OCI-LY7 (cell line): ENCODE measurements at regions not wholly inside any gene's neighbourhood (a gene's known extent, or its start where the extent isn't known, plus 50 kb on each side); places are given as distances from the start of the nearest gene placed in this dataset.

Experiments used
- BruUV-seq: library from RNA; stranded (reverse); fragments of 400-500 nt; replicated peaks from 2 replicates; lab custom pipeline; 2021; lab: Mats Ljungman, UMichigan
- CTCF ChIA-PET: fragments of 300-600 bp; sonication (Branson Sonifier 250); formaldehyde crosslinking; loops from one replicate; lab custom pipeline; 2022; ENCODE audit warnings: antibody characterized with exemption; ENCODE audit not compliant: unreplicated experiment; lab: Charles Lee
- POLR2A ChIA-PET: fragments of 300-600 bp; sonication (Branson Sonifier 250); formaldehyde crosslinking; loops from one replicate; lab custom pipeline; 2022; ENCODE audit warnings: antibody characterized with exemption; lab: Charles Lee
- DNase-seq: peaks from one replicate; pipeline ENCODE4 v3.0.0-alpha.2; 2015; ENCODE audit warnings: low spot score
- H2AFZ ChIP-seq: fragments of 200-600 bp; sonication (generic), shearing (Covaris generic); 2 replicates; pipeline ENCODE4 v1.6.1; 2014; ENCODE audit warnings: mild to moderate bottlenecking, antibody characterized with exemption, low read length, moderate library complexity
- H3K27ac ChIP-seq: fragments of 200-600 bp; sonication (generic); 2 replicates; pipeline ENCODE4 v1.5.1; 2014; ENCODE audit warnings: mixed run types, low read depth, mild to moderate bottlenecking, moderate library complexity, low read length, inconsistent platforms; ENCODE audit not compliant: poor library complexity, severe bottlenecking
- H3K36me3 ChIP-seq: fragments of 200-600 bp; sonication (generic); 2 replicates; pipeline ENCODE4 v1.6.1; 2014; ENCODE audit warnings: mild to moderate bottlenecking, antibody characterized with exemption, low read length, moderate library complexity, mixed read lengths; ENCODE audit not compliant: insufficient read depth
- H3K4me1 ChIP-seq: fragments of 200-600 bp; sonication (generic); 2 replicates; pipeline ENCODE4 v1.5.1; 2014; ENCODE audit warnings: mild to moderate bottlenecking, low read length; ENCODE audit not compliant: insufficient read depth, poor library complexity, severe bottlenecking
- H3K4me2 ChIP-seq: fragments of 200-600 bp; sonication (generic); 2 replicates; pipeline ENCODE4 v1.6.1; 2014; ENCODE audit warnings: mild to moderate bottlenecking, low read length
- H3K4me3 ChIP-seq: fragments of 200-600 bp; sonication (generic); 2 replicates; pipeline ENCODE4 v1.5.1; 2014; ENCODE audit warnings: mild to moderate bottlenecking, low read depth, low read length; ENCODE audit not compliant: poor library complexity, severe bottlenecking
- H3K79me2 ChIP-seq: fragments of 200-600 bp; sonication (generic); 2 replicates; pipeline ENCODE4 v1.6.1; 2016; ENCODE audit warnings: low read depth, mild to moderate bottlenecking, low read length, moderate library complexity, mixed read lengths; ENCODE audit not compliant: insufficient read depth
- H3K9me2 ChIP-seq: fragments of 200-600 bp; sonication (generic); 2 replicates; pipeline ENCODE4 v1.6.1; 2016; ENCODE audit warnings: mild to moderate bottlenecking, low read length, mixed read lengths; ENCODE audit not compliant: insufficient read depth
- H3K9me3 ChIP-seq: fragments of 200-600 bp; sonication (generic); 2 replicates; pipeline ENCODE4 v1.6.1; 2014; ENCODE audit warnings: mild to moderate bottlenecking, mixed run types, low read length, mixed read lengths
- H4K20me1 ChIP-seq: fragments of 200-600 bp; sonication (generic); 2 replicates; pipeline ENCODE4 v1.6.1; 2014; ENCODE audit warnings: mild to moderate bottlenecking, antibody characterized with exemption, low read length, moderate library complexity, mixed read lengths; ENCODE audit not compliant: insufficient read depth
- EZH2phosphoT487 ChIP-seq: fragments of 200-600 bp; sonication (generic); IDR thresholded peaks from 2 replicates; pipeline ENCODE4 v1.6.1; 2018; ENCODE audit warnings: low read depth, borderline replicate concordance, mild to moderate bottlenecking, mixed run types, antibody characterized with exemption, low read length, moderate library complexity, mixed read lengths
- intact Hi-C: fragments of 100-400 bp; cut with micrococcal nuclease; formaldehyde crosslinking; loops from one replicate; pipeline ENCODE4 v1.10.0; 2022; ENCODE audit not compliant: unreplicated experiment
- TF ChIP-seq, protein P1 (sequence below): fragments of 200-600 bp; sonication (generic); conservative IDR thresholded peaks from 2 replicates; pipeline ENCODE4 v1.5.1; 2014; ENCODE audit warnings: mild to moderate bottlenecking, antibody characterized with exemption, low read length, moderate library complexity, mixed read lengths

DNA sequence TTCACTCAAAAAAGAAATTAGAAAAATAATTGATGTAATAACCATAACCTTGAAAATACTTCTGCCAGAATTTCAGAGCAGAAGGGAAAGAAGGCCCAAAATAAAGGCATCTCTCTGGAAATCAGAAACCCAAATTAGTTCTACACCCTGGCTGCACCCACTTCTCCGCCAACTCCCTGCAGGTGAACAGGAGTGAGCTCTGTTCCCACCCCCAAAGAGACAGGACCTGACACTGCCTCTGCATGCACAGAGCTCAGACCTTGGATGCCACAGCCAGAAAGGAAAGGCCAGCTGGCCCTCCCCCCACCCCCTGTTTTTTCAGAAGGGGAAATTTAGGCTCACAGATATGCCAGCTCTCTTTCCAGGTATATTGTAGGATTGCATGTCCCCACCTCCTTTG, 228.2 kb downstream of the BCL11B start:
- POLR2A ChIA-PET = interaction anchor here (0.6 kb wide), 1 partner anchor 291 kb away, joined by 4 read pairs; no protein-coding TSS in a partner anchor
- CTCF ChIA-PET = no interaction called here

DNA sequence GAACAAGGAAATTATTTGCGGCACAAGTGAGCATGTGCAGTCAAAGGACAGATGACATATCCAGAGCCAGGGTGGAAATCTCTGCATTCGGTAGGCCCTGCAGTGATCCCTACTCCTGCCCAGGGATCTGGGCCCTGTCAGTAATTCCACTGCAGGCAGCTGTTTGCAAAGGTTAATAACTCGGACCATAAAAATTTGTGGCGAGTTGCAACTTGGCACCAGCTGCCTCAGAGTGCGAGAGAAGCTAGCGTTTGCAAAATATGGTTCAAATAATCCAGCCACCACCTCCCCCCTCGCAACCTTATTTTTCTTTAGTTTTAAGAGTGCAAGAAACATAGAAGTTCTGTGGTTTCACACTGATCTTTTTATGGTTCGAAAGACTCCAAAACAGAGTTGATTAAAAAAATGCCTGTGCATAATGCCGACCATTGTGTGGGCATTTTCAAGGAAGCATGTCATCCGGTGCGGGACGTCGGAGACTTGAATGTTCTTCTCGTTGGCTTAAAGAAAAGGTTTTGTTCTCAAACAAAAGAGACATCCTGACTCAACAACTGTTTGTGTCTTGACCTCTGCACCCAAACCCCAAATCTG, 224.5 kb downstream of the BCL11B start:
- intact Hi-C loops = no loop called here
- Histone ChIP-seq H3K27ac (no peak overlapping the region), H3K4me3 (no peak overlapping the region), H3K4me2 (no peak overlapping the region), H3K9me3 (peaks cover 10% of the 10 kb centered on the region; the same call in 1 of the 2 replicates), H4K20me1 (no peaks in the 10 kb centered on the region), H3K9me2 (no peaks in the 10 kb centered on the region), H3K4me1 (no peaks in the 10 kb centered on the region), H3K36me3 (no peaks in the 10 kb centered on the region), H2AFZ (no peak overlapping the region), H3K79me2 (no peaks in the 10 kb centered on the region)
- POLR2A ChIA-PET = no interaction called here
- BruUV-seq = no TSS peak
- CTCF ChIA-PET = no interaction called here
- DNase-seq = no peak
- TF ChIP-seq EZH2phosphoT487 = no peak
- TF ChIP-seq, protein P1, sequence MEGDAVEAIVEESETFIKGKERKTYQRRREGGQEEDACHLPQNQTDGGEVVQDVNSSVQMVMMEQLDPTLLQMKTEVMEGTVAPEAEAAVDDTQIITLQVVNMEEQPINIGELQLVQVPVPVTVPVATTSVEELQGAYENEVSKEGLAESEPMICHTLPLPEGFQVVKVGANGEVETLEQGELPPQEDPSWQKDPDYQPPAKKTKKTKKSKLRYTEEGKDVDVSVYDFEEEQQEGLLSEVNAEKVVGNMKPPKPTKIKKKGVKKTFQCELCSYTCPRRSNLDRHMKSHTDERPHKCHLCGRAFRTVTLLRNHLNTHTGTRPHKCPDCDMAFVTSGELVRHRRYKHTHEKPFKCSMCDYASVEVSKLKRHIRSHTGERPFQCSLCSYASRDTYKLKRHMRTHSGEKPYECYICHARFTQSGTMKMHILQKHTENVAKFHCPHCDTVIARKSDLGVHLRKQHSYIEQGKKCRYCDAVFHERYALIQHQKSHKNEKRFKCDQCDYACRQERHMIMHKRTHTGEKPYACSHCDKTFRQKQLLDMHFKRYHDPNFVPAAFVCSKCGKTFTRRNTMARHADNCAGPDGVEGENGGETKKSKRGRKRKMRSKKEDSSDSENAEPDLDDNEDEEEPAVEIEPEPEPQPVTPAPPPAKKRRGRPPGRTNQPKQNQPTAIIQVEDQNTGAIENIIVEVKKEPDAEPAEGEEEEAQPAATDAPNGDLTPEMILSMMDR = no peak

More for the DNA sequence above, 228.2 kb downstream of the BCL11B start:
- TF ChIP-seq EZH2phosphoT487 = no peak
- TF ChIP-seq, protein P1 = no peak
- no peaks in the 10 kb centered on the region for H4K20me1 ChIP-seq
- no peaks in the 10 kb centered on the region for H3K4me1 ChIP-seq
- no peaks in the 10 kb centered on the region for H3K36me3 ChIP-seq
- no peak overlapping the region for H3K27ac ChIP-seq
- no peak overlapping the region for H2AFZ ChIP-seq
- no peaks in the 10 kb centered on the region for H3K9me2 ChIP-seq
- intact Hi-C loops = no loop called here
- no peak for DNase-seq
- no TSS peak for BruUV-seq
- no peaks in the 10 kb centered on the region for H3K9me3 ChIP-seq
- no peak overlapping the region for H3K4me3 ChIP-seq
- H3K79me2 ChIP-seq = no peaks in the 10 kb centered on the region
- no peak overlapping the region for H3K4me2 ChIP-seq

DNA sequence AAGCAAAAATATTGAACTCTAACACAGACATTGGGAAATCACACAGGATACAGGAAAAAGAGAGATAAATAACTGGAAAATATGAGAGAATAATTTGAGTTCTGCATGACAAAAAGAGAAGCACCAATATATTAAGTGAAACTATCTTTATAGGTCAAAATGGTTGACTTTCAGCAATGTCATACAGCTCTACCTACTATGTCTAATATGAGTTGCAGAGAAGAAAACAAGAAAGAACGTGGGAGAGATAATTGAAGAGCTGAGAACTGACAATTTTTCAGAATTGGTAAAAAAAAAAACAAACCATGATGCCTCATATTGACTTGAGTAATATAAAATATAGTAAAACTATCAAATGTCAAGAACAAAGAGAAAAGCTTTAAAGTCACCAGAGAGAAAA, 221.7 kb downstream of the BCL11B start:
- no peak for DNase-seq
- no peaks in the 10 kb centered on the region for H3K79me2 ChIP-seq
- H3K36me3 ChIP-seq = no peaks in the 10 kb centered on the region
- intact Hi-C loops = no loop called here
- no peaks in the 10 kb centered on the region for H3K4me1 ChIP-seq
- H3K4me2 ChIP-seq = no peak overlapping the region
- H4K20me1 ChIP-seq = no peaks in the 10 kb centered on the region
- H2AFZ ChIP-seq = no peak overlapping the region
- H3K9me3 ChIP-seq = peaks cover 12% of the 10 kb centered on the region; the same call in 1 of the 2 replicates
- no peak overlapping the region for H3K4me3 ChIP-seq
- ChIA-PET CTCF (no interaction called here), POLR2A (interaction anchor here (1.2 kb wide), 1 partner anchor 19 kb away, joined by 3 read pairs; no protein-coding TSS in a partner anchor)
- BruUV-seq = no TSS peak
- H3K27ac ChIP-seq = no peak overlapping the region
- no peak for TF ChIP-seq EZH2phosphoT487
- TF ChIP-seq, protein P1 = no peak
- H3K9me2 ChIP-seq = no peaks in the 10 kb centered on the region
